ENCODE measurements at regions not wholly inside any gene's neighbourhood (a gene's known extent, or its start where the extent isn't known, plus 50 kb on each side); places are given as distances from the start of the nearest gene placed in this dataset.
"Not testable (repeated sequence)": the region's sequence is repeated elsewhere in the genome, so short reads cannot be mapped to it uniquely, and the experiment has no call there.

GRCh38 chr2:8438476-8438875 lies 243.4 kb upstream of the ID2 start:
- peak in 12 of 51 donors; percentile 6 to 39 (median 18) for DNase-seq

- DNase-seq, result no peak
These were observed 242.9 kb upstream of the ID2 start for GRCh38 chr2:8438996-8439395.

- DNase-seq, result no peak
These were observed 241.7 kb upstream of the ID2 start for GRCh38 chr2:8440029-8440778.

- DNase-seq, result no peak
These were observed 240.5 kb upstream of the ID2 start for GRCh38 chr2:8441371-8441770.

GRCh38 chr2:8441986-8442385 lies 239.9 kb upstream of the ID2 start:
- DNase-seq, result peak in 6 of 51 donors; percentile 8 to 26 (median 10)

GRCh38 chr2:8442833-8443486 lies 238.9 kb upstream of the ID2 start:
- no peak for DNase-seq

- DNase-seq, result no peak
These were observed 236.3 kb upstream of the ID2 start for GRCh38 chr2:8445580-8445979.

GRCh38 chr2:8446751-8447150 lies 235.1 kb upstream of the ID2 start:
- not testable (repeated sequence) for DNase-seq

- DNase-seq, result no peak
These were observed 234.1 kb upstream of the ID2 start for GRCh38 chr2:8447610-8448221.

GRCh38 chr2:8448824-8449556 lies 232.9 kb upstream of the ID2 start:
- no peak for DNase-seq

GRCh38 chr2:8451273-8451672 lies 230.6 kb upstream of the ID2 start:
- no peak for DNase-seq

GRCh38 chr2:8452296-8452695 lies 229.6 kb upstream of the ID2 start:
- no peak for DNase-seq

- no peak for DNase-seq
These were observed 228.6 kb upstream of the ID2 start for GRCh38 chr2:8452979-8453903.

- no peak for DNase-seq
These were observed 228.0 kb upstream of the ID2 start for GRCh38 chr2:8453904-8454302.

- DNase-seq, result no peak
These were observed 227.1 kb upstream of the ID2 start for GRCh38 chr2:8454797-8455196.

GRCh38 chr2:8455236-8456150 lies 226.4 kb upstream of the ID2 start:
- peak in 20 of 51 donors; percentile 6 to 70 (median 43) for DNase-seq

- no peak for DNase-seq
These were observed 225.4 kb upstream of the ID2 start for GRCh38 chr2:8456151-8457091.

- no peak for DNase-seq
These were observed 224.8 kb upstream of the ID2 start for GRCh38 chr2:8457092-8457481.

All from hypothalamus (tissue), 51 donors.